ENCODE measurements at regions not wholly inside any gene's neighbourhood (a gene's known extent, or its start where the extent isn't known, plus 50 kb on each side); places are given as distances from the start of the nearest gene placed in this dataset.

GRCh38 chr15:46329876-46330275, 695.0 kb downstream of the SQOR start:
- TF ChIP-seq, protein P1, sequence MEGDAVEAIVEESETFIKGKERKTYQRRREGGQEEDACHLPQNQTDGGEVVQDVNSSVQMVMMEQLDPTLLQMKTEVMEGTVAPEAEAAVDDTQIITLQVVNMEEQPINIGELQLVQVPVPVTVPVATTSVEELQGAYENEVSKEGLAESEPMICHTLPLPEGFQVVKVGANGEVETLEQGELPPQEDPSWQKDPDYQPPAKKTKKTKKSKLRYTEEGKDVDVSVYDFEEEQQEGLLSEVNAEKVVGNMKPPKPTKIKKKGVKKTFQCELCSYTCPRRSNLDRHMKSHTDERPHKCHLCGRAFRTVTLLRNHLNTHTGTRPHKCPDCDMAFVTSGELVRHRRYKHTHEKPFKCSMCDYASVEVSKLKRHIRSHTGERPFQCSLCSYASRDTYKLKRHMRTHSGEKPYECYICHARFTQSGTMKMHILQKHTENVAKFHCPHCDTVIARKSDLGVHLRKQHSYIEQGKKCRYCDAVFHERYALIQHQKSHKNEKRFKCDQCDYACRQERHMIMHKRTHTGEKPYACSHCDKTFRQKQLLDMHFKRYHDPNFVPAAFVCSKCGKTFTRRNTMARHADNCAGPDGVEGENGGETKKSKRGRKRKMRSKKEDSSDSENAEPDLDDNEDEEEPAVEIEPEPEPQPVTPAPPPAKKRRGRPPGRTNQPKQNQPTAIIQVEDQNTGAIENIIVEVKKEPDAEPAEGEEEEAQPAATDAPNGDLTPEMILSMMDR (IDR thresholded peaks at IDR 0.05) = no peak
- no peak for TF ChIP-seq POLR2A (IDR thresholded peaks at IDR 0.05)

Measured in body of pancreas (tissue), 4 donors.